GM10266 (cell line): ENCODE measurements at regions not wholly inside any gene's neighbourhood (a gene's known extent, or its start where the extent isn't known, plus 50 kb on each side); places are given as distances from the start of the nearest gene placed in this dataset.

ENCODE experiments used
- DNase-seq: peaks from one replicate; pipeline ENCODE4 v3.0.0; 2012; ENCODE audit errors: extremely low spot score
- TF ChIP-seq, protein P1 (sequence below): IDR thresholded peaks from 2 replicates; pipeline ENCODE4 v1.5.1; 2012; ENCODE audit warnings: mild to moderate bottlenecking, low read depth; ENCODE audit not compliant: control insufficient read depth, insufficient read depth; ENCODE audit errors: missing control alignments

- TF ChIP-seq, protein P1, sequence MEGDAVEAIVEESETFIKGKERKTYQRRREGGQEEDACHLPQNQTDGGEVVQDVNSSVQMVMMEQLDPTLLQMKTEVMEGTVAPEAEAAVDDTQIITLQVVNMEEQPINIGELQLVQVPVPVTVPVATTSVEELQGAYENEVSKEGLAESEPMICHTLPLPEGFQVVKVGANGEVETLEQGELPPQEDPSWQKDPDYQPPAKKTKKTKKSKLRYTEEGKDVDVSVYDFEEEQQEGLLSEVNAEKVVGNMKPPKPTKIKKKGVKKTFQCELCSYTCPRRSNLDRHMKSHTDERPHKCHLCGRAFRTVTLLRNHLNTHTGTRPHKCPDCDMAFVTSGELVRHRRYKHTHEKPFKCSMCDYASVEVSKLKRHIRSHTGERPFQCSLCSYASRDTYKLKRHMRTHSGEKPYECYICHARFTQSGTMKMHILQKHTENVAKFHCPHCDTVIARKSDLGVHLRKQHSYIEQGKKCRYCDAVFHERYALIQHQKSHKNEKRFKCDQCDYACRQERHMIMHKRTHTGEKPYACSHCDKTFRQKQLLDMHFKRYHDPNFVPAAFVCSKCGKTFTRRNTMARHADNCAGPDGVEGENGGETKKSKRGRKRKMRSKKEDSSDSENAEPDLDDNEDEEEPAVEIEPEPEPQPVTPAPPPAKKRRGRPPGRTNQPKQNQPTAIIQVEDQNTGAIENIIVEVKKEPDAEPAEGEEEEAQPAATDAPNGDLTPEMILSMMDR = no peak
- DNase-seq = no peak
Observed at GRCh38 chr1:4153571-4153970, 253.5 kb upstream of the C1orf174 start.

DNA sequence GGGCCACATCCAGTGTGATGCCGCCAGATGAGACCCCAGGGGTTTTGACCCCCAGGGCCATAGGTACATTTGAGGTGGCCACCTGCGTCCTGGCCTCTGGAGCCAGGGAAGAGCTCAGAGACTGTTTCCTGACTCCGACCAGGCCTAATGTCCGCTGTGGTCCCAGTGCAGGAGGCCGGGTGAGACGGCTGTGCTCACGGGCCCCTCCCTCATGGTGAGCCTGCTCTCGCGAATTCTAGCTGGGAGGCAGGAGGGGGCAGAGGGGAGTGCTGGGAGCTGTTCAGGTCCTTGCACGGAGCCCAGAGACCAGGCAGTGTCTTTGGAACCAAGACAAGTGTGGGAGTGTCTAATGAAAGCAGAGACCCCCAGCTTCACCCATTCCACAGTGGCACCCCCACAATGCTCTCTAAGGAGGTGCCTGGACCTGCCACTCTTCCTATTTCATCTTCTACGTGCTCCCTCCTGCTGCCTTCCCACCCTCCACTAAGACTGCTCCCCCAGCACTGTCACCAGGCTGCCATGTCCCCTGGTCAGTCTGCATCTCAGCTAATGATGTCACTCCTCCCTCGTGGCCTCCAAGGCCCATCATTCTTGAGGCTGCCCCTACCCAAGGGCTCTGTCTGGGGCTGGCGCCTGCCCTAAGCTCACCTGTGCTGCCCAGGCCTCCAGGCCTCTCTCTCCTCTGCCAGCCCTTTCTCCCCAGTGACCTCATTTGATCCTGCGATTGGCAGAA is 256.3 kb upstream of the C1orf174 start:
- TF ChIP-seq, protein P1 = no peak
- no peak for DNase-seq

DNA sequence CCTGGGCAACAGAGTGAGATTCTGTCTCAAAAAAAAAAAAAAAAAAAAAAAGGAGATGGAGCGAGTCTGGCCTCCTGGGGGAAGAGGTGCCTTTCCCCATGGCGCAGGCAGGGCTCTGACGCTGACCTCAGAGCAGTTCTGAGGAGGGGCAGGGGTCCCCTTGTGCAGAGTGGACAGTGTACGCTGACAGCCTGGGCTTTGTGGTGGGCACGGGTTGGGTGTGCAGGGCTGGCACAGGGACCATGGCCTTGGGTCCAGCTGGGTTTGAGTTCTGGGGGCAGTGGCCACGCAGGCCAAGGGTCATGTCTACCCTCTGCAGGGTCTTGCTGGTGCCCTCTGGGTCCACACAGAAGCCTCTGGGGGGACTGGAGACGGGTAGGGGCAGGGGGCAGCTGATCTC is 260.1 kb upstream of the C1orf174 start:
- TF ChIP-seq, protein P1 = no peak
- DNase-seq = no peak

GRCh38 chr1:4161366-4162006 is 261.4 kb upstream of the C1orf174 start:
- DNase-seq = no peak
- TF ChIP-seq, protein P1 = no peak

GRCh38 chr1:4164965-4165364 is 264.9 kb upstream of the C1orf174 start:
- TF ChIP-seq, protein P1 = no peak
- no peak for DNase-seq

- TF ChIP-seq, protein P1 = no peak
- DNase-seq = no peak
Observed at GRCh38 chr1:4165686-4166300, 265.7 kb upstream of the C1orf174 start.

- TF ChIP-seq, protein P1 = no peak
- DNase-seq = no peak
Observed at GRCh38 chr1:4166713-4167112, 266.6 kb upstream of the C1orf174 start.
